Keratinocyte (primary cell): ENCODE measurements at regions not wholly inside any gene's neighbourhood (a gene's known extent, or its start where the extent isn't known, plus 50 kb on each side); places are given as distances from the start of the nearest gene placed in this dataset.

Experiments used
- DNase-seq: peaks from one replicate; pipeline ENCODE4 v3.0.0-alpha.2; 2011; ENCODE audit warnings: low read depth, missing footprints, low spot score
- FAIRE-seq: peaks from 2 replicates; lab custom pipeline; 2011; peaks lifted over from hg19 to GRCh38; lab: Jason Lieb, UNC
- H2AFZ ChIP-seq: 2 replicates; pipeline ENCODE4 v1.6.0; 2012; ENCODE audit warnings: low read length, control low read depth, inconsistent platforms; ENCODE audit not compliant: control insufficient read depth
- H3K27ac ChIP-seq: 2 replicates; pipeline ENCODE4 v1.5.1; 2011; ENCODE audit warnings: low read length; ENCODE audit not compliant: control insufficient read depth, insufficient read depth
- H3K27me3 ChIP-seq: 3 replicates; pipeline ENCODE4 v1.6.0; 2011; ENCODE audit warnings: low read length; ENCODE audit not compliant: control insufficient read depth, insufficient read depth; ENCODE audit errors: extremely low read depth
- H3K36me3 ChIP-seq, 2 experiments: 2 replicates in 1 of 2; 3 replicates in 1 of 2; pipeline ENCODE4 v1.5.1; 2011; ENCODE audit warnings: low read length in 2 of 2, mild to moderate bottlenecking in 1 of 2; ENCODE audit not compliant: control insufficient read depth in 2 of 2, insufficient read depth in 2 of 2; ENCODE audit errors: extremely low read depth in 1 of 2
- H3K4me1 ChIP-seq: 3 replicates; pipeline ENCODE4 v1.5.1; 2011; ENCODE audit warnings: low read length; ENCODE audit not compliant: control insufficient read depth, insufficient read depth; ENCODE audit errors: extremely low read depth
- H3K4me2 ChIP-seq: 3 replicates; pipeline ENCODE4 v1.6.0; 2011; ENCODE audit warnings: low read depth, low read length; ENCODE audit not compliant: control insufficient read depth, insufficient read depth; ENCODE audit errors: extremely low read depth
- H3K4me3 ChIP-seq, 3 experiments: fragments of 200-600 bp in 1 of 3; sonication (generic) in 1 of 3; 2 replicates in 2 of 3; 3 replicates in 1 of 3; pipeline ENCODE4 v1.5.1; 2011 to 2016; ENCODE audit warnings: low read length in 3 of 3, mild to moderate bottlenecking in 3 of 3, control low read depth in 2 of 3, inconsistent platforms in 1 of 3, low read depth in 1 of 3, mixed read lengths in 1 of 3, mixed run types in 1 of 3, moderate library complexity in 1 of 3; ENCODE audit not compliant: control insufficient read depth in 2 of 3, insufficient read depth in 2 of 3; ENCODE audit errors: extremely low read depth in 1 of 3
- H3K79me2 ChIP-seq: 2 replicates; pipeline ENCODE4 v1.6.0; 2012; ENCODE audit warnings: low read length; ENCODE audit not compliant: control insufficient read depth, insufficient read depth
- H3K9ac ChIP-seq: 3 replicates; pipeline ENCODE4 v1.6.0; 2011; ENCODE audit warnings: low read length; ENCODE audit not compliant: control insufficient read depth, insufficient read depth; ENCODE audit errors: extremely low read depth
- H3K9me1 ChIP-seq: 3 replicates; pipeline ENCODE4 v1.6.0; 2011; ENCODE audit warnings: low read length; ENCODE audit not compliant: control insufficient read depth, insufficient read depth; ENCODE audit errors: extremely low read depth
- H3K9me3 ChIP-seq: 2 replicates; pipeline ENCODE4 v1.5.1; 2012; ENCODE audit warnings: low read depth, low read length; ENCODE audit not compliant: control insufficient read depth
- H4K20me1 ChIP-seq: 3 replicates; pipeline ENCODE4 v1.6.0; 2011; ENCODE audit warnings: low read length; ENCODE audit not compliant: control insufficient read depth, insufficient read depth; ENCODE audit errors: extremely low read depth
- CTCF ChIP-seq, 3 experiments: IDR thresholded peaks in 1 of 3; conservative IDR thresholded peaks in 1 of 3; optimal IDR thresholded peaks in 1 of 3; 2 replicates in 2 of 3; 3 replicates in 1 of 3; pipeline versions ENCODE3 to v1.5.1; 2011; ENCODE audit warnings: low read length in 3 of 3, mild to moderate bottlenecking in 3 of 3, moderate library complexity in 2 of 3, control low read depth in 1 of 3, inconsistent platforms in 1 of 3; ENCODE audit not compliant: insufficient read depth in 2 of 3; ENCODE audit errors: extremely low read depth in 1 of 3
- EZH2 ChIP-seq: IDR thresholded peaks from one replicate; pipeline ENCODE4 v1.6.1; 2012; ENCODE audit warnings: inconsistent platforms, mild to moderate bottlenecking, low read length, moderate library complexity
- dilution Hi-C: fragments of 300-500 bp; cut with MboI; formaldehyde crosslinking; loops from one replicate; pipeline ENCODE4 v1.7.0; 2020; ENCODE audit warnings: low sequenced_read_pairs; ENCODE audit not compliant: extremely low pct_ligation_motif_present

GRCh38 chr17:77667478-77667877, 291.0 kb upstream of the TNRC6C start:
- H3K9me3 ChIP-seq: no peaks in the 10 kb centered on the region
- no peak for TF ChIP-seq CTCF (optimal IDR thresholded peaks at IDR 0.05 in 1 of 3, IDR thresholded peaks at IDR 0.05 in 1 of 3, conservative IDR thresholded peaks at IDR 0.05 in 1 of 3; ENCODE audit: extremely low read depth in 1 of 3, insufficient read depth in 2 of 3, low read length in 3 of 3)
- TF ChIP-seq EZH2: no peak
- H3K27me3 ChIP-seq: no peaks in the 10 kb centered on the region
- no peaks in the 10 kb centered on the region for H4K20me1 ChIP-seq
- no peaks in the 10 kb centered on the region for H3K36me3 ChIP-seq
- no peak for FAIRE-seq
- DNase-seq: no peak
- dilution Hi-C loops: no loop called here
- H3K9ac ChIP-seq: no peak overlapping the region
- no peak overlapping the region for H3K4me2 ChIP-seq
- no peak overlapping the region for H3K4me3 ChIP-seq
- no peak overlapping the region for H2AFZ ChIP-seq
- H3K4me1 ChIP-seq: no peaks in the 10 kb centered on the region
- H3K9me1 ChIP-seq: no peaks in the 10 kb centered on the region
- H3K27ac ChIP-seq: no peak overlapping the region
- H3K79me2 ChIP-seq: no peaks in the 10 kb centered on the region

- dilution Hi-C loops: no loop called here
- Histone ChIP-seq H3K4me2 (no peak overlapping the region), H3K4me1 (no peaks in the 10 kb centered on the region), H3K4me3 (no peak overlapping the region), H3K27ac (no peak overlapping the region), H3K27me3 (no peaks in the 10 kb centered on the region), H4K20me1 (no peaks in the 10 kb centered on the region), H3K9me1 (no peaks in the 10 kb centered on the region), H3K9ac (no peak overlapping the region), H3K9me3 (no peaks in the 10 kb centered on the region), H3K79me2 (no peaks in the 10 kb centered on the region), H3K36me3 (no peaks in the 10 kb centered on the region), H2AFZ (no peak overlapping the region)
- no peak for DNase-seq
- no peak for FAIRE-seq
- TF ChIP-seq EZH2: no peak
- no peak for TF ChIP-seq CTCF (optimal IDR thresholded peaks at IDR 0.05 in 1 of 3, IDR thresholded peaks at IDR 0.05 in 1 of 3, conservative IDR thresholded peaks at IDR 0.05 in 1 of 3; ENCODE audit: extremely low read depth in 1 of 3, insufficient read depth in 2 of 3, low read length in 3 of 3)
Observed at GRCh38 chr17:77668518-77668917, 290.0 kb upstream of the TNRC6C start.
